ENCODE measurements at regions not wholly inside any gene's neighbourhood (a gene's known extent, or its start where the extent isn't known, plus 50 kb on each side); places are given as distances from the start of the nearest gene placed in this dataset.

- TF ChIP-seq, protein P1, sequence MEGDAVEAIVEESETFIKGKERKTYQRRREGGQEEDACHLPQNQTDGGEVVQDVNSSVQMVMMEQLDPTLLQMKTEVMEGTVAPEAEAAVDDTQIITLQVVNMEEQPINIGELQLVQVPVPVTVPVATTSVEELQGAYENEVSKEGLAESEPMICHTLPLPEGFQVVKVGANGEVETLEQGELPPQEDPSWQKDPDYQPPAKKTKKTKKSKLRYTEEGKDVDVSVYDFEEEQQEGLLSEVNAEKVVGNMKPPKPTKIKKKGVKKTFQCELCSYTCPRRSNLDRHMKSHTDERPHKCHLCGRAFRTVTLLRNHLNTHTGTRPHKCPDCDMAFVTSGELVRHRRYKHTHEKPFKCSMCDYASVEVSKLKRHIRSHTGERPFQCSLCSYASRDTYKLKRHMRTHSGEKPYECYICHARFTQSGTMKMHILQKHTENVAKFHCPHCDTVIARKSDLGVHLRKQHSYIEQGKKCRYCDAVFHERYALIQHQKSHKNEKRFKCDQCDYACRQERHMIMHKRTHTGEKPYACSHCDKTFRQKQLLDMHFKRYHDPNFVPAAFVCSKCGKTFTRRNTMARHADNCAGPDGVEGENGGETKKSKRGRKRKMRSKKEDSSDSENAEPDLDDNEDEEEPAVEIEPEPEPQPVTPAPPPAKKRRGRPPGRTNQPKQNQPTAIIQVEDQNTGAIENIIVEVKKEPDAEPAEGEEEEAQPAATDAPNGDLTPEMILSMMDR (IDR thresholded peaks at IDR 0.05 in 2 of 3, conservative IDR thresholded peaks at IDR 0.05 in 1 of 3; ENCODE audit: borderline replicate concordance in 1 of 3, insufficient read depth in 1 of 3, low read depth in 2 of 3, low read length in 2 of 3): no peak
- TF ChIP-seq POLR2A (IDR thresholded peaks at IDR 0.05; ENCODE audit: borderline replicate concordance, extremely low read depth, insufficient read depth, insufficient read length): no peak
- TF ChIP-seq, protein P2, sequence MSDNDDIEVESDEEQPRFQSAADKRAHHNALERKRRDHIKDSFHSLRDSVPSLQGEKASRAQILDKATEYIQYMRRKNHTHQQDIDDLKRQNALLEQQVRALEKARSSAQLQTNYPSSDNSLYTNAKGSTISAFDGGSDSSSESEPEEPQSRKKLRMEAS (IDR thresholded peaks at IDR 0.05): no peak
- no peak for TF ChIP-seq ZFX (IDR thresholded peaks at IDR 0.05)
- TF ChIP-seq RAD21 (IDR thresholded peaks at IDR 0.05; ENCODE audit: low read depth): no peak
- no peak for TF ChIP-seq EZH2phosphoT487 (IDR thresholded peaks at IDR 0.05; ENCODE audit: borderline replicate concordance)
- TF ChIP-seq POLR2AphosphoS5 (IDR thresholded peaks at IDR 0.05; ENCODE audit: low read depth, low read length): no peak
- no peak for TF ChIP-seq YY1 (IDR thresholded peaks at IDR 0.05; ENCODE audit: extremely low read depth, insufficient replicate concordance, low read depth, low read length)
- no peak for TF ChIP-seq FOSL1 (IDR thresholded peaks at IDR 0.05; ENCODE audit: low read depth)
- no peak for TF ChIP-seq EZH2 (IDR thresholded peaks at IDR 0.05)
- TF ChIP-seq TCF7L2 (IDR thresholded peaks at IDR 0.05; ENCODE audit: borderline replicate concordance, extremely low read depth, insufficient read depth, insufficient read length): no peak
- TF ChIP-seq ZNF274 (IDR thresholded peaks at IDR 0.05; ENCODE audit: low read depth, low read length): no peak
- TF ChIP-seq CBX3 (IDR thresholded peaks at IDR 0.05; ENCODE audit: low read depth): no peak
These were observed 55.7 kb upstream of the FOXP2 start for GRCh38 chr7:114358911-114359310.

Measured in HCT116 (cell line).